Stimulated activated CD4-positive, alpha-beta T cell treated with anti-CD3 and anti-CD28 coated beads, Interleukin-12 subunit alpha, Interleukin-12 subunit beta, amount 100 ng/mL, for 24 hours (primary cell): ENCODE measurements at regions not wholly inside any gene's neighbourhood (a gene's known extent, or its start where the extent isn't known, plus 50 kb on each side); places are given as distances from the start of the nearest gene placed in this dataset.
"Not testable (repeated sequence)": the region's sequence is repeated elsewhere in the genome, so short reads cannot be mapped to it uniquely, and the experiment has no call there.

Experiments
- DNase-seq, 2 experiments: peaks; one replicate each; pipeline ENCODE4 v3.0.0-alpha.2; 2020; ENCODE audit warnings: low read depth in 2 of 2

GRCh38 chr12:47348206-47348605, 268.4 kb upstream of the AMIGO2 start:
- no peak for DNase-seq

GRCh38 chr12:47346251-47347019, 266.7 kb upstream of the AMIGO2 start:
- DNase-seq, result no peak

GRCh38 chr12:47343684-47344567, 264.2 kb upstream of the AMIGO2 start:
- DNase-seq, result no peak

- DNase-seq, result no peak
Measured at GRCh38 chr12:47340411-47341015, 260.8 kb upstream of the AMIGO2 start.

- no peak for DNase-seq
Measured at GRCh38 chr12:47337581-47337980, 257.8 kb upstream of the AMIGO2 start.

GRCh38 chr12:47333271-47333858, 253.6 kb upstream of the AMIGO2 start:
- DNase-seq, result not testable (repeated sequence)

- no peak for DNase-seq
Measured at GRCh38 chr12:47328831-47329545, 249.2 kb upstream of the AMIGO2 start.

- no peak for DNase-seq
Measured at GRCh38 chr12:47326190-47326589, 246.4 kb upstream of the AMIGO2 start.

- no peak for DNase-seq
Measured at GRCh38 chr12:47323802-47324201, 244.0 kb upstream of the AMIGO2 start.

GRCh38 chr12:47321436-47321835, 241.7 kb upstream of the AMIGO2 start:
- no peak for DNase-seq

GRCh38 chr12:47319746-47320145, 240.0 kb upstream of the AMIGO2 start:
- DNase-seq, result no peak

GRCh38 chr12:47318963-47319362, 239.2 kb upstream of the AMIGO2 start:
- DNase-seq, result no peak

GRCh38 chr12:47317175-47317915, 237.6 kb upstream of the AMIGO2 start:
- DNase-seq, result no peak

- no peak for DNase-seq
Measured at GRCh38 chr12:47316609-47317049, 236.9 kb upstream of the AMIGO2 start.

- DNase-seq, result no peak
Measured at GRCh38 chr12:47314996-47315395, 235.2 kb upstream of the AMIGO2 start.

GRCh38 chr12:47312808-47313426, 233.2 kb upstream of the AMIGO2 start:
- no peak for DNase-seq

- no peak for DNase-seq
Measured at GRCh38 chr12:47312147-47312546, 232.4 kb upstream of the AMIGO2 start.

GRCh38 chr12:47311568-47311967, 231.8 kb upstream of the AMIGO2 start:
- DNase-seq, result no peak

- DNase-seq, result no peak
Measured at GRCh38 chr12:47311010-47311409, 231.3 kb upstream of the AMIGO2 start.

GRCh38 chr12:47308672-47309071, 228.9 kb upstream of the AMIGO2 start:
- DNase-seq, result no peak
